ENCODE measurements at regions not wholly inside any gene's neighbourhood (a gene's known extent, or its start where the extent isn't known, plus 50 kb on each side); places are given as distances from the start of the nearest gene placed in this dataset.
"Not testable (repeated sequence)": the region's sequence is repeated elsewhere in the genome, so short reads cannot be mapped to it uniquely, and the experiment has no call there.

DNA sequence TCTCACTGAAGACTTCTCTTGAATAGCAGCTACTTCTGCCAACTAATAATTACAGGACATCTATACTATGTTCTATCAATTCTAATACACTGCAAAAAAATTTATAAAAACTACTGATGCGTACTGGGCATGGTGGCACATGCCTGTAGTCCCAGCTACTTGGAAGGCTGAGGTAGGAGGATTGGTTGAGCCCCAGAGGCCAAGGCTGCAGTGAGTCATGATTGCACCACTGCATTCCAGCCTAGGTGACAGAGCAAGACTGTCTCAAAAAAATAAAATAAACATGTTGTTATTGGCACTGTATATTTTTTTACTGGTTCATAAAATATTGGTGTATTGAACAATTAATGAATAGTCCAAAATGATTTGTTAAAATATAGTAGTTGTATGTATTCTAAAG, 97.0 kb upstream of the NAA35 start:
- TF ChIP-seq, protein P1, sequence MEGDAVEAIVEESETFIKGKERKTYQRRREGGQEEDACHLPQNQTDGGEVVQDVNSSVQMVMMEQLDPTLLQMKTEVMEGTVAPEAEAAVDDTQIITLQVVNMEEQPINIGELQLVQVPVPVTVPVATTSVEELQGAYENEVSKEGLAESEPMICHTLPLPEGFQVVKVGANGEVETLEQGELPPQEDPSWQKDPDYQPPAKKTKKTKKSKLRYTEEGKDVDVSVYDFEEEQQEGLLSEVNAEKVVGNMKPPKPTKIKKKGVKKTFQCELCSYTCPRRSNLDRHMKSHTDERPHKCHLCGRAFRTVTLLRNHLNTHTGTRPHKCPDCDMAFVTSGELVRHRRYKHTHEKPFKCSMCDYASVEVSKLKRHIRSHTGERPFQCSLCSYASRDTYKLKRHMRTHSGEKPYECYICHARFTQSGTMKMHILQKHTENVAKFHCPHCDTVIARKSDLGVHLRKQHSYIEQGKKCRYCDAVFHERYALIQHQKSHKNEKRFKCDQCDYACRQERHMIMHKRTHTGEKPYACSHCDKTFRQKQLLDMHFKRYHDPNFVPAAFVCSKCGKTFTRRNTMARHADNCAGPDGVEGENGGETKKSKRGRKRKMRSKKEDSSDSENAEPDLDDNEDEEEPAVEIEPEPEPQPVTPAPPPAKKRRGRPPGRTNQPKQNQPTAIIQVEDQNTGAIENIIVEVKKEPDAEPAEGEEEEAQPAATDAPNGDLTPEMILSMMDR (IDR thresholded peaks at IDR 0.05; ENCODE audit: low read depth, low read length, poor library complexity, severe bottlenecking): not testable (repeated sequence)
- TF ChIP-seq EZH2phosphoT487 (IDR thresholded peaks at IDR 0.05; ENCODE audit: borderline replicate concordance, low read length): not testable (repeated sequence)

Data from DOHH2 (cell line).